GM23338 (cell line): ENCODE measurements at regions not wholly inside any gene's neighbourhood (a gene's known extent, or its start where the extent isn't known, plus 50 kb on each side); places are given as distances from the start of the nearest gene placed in this dataset.

Experiments
- ATAC-seq: fragments of 200-7000 bp; cut with Tn5 transposase; 3 replicates; pipeline ENCODE4 v1.9.1; 2020
- DNase-seq: peaks from one replicate; pipeline ENCODE4 v3.0.0-alpha.2; 2015; ENCODE audit warnings: low spot score
- H2AFZ ChIP-seq: fragments of 200-600 bp; sonication (generic); 2 replicates; pipeline ENCODE4 v1.8.0; 2016; ENCODE audit warnings: antibody characterized with exemption, mild to moderate bottlenecking, moderate library complexity
- H3F3A ChIP-seq: fragments of 200-600 bp; sonication (generic); replicated peaks from 2 replicates; pipeline ENCODE4 v1.8.0; 2017; ENCODE audit warnings: antibody characterized with exemption, mixed run types, low read depth
- H3K27ac ChIP-seq: fragments of 200-600 bp; sonication (generic); 2 replicates; pipeline ENCODE4 v1.6.1; 2016; ENCODE audit warnings: low read depth
- H3K27me3 ChIP-seq: fragments of 200-600 bp; sonication (generic); 2 replicates; pipeline ENCODE4 v1.8.0; 2016; ENCODE audit warnings: mild to moderate bottlenecking, mixed run types, moderate library complexity; ENCODE audit not compliant: insufficient read depth
- H3K36me3 ChIP-seq: fragments of 200-600 bp; sonication (generic); 2 replicates; pipeline ENCODE4 v1.8.0; 2016; ENCODE audit warnings: mild to moderate bottlenecking; ENCODE audit not compliant: insufficient read depth
- H3K4me1 ChIP-seq: fragments of 200-600 bp; sonication (generic); 2 replicates; pipeline ENCODE4 v1.8.0; 2016; ENCODE audit warnings: mild to moderate bottlenecking, moderate library complexity; ENCODE audit not compliant: insufficient read depth
- H3K4me2 ChIP-seq: fragments of 200-600 bp; sonication (generic); 2 replicates; pipeline ENCODE4 v1.7.1; 2017; ENCODE audit warnings: mixed run types
- H3K4me3 ChIP-seq: fragments of 200-600 bp; sonication (generic); 2 replicates; pipeline ENCODE4 v1.6.1; 2016; ENCODE audit warnings: mixed run types
- H3K79me2 ChIP-seq: fragments of 200-600 bp; sonication (generic); replicated peaks from 2 replicates; pipeline ENCODE4 v1.8.0; 2017; ENCODE audit warnings: mild to moderate bottlenecking; ENCODE audit not compliant: insufficient read depth
- H3K9me2 ChIP-seq: fragments of 200-600 bp; sonication (generic); 2 replicates; pipeline ENCODE4 v1.8.0; 2017; ENCODE audit not compliant: insufficient read depth
- H4K20me1 ChIP-seq: fragments of 200-600 bp; sonication (generic); replicated peaks from 2 replicates; pipeline ENCODE4 v1.8.0; 2017; ENCODE audit warnings: mild to moderate bottlenecking; ENCODE audit not compliant: insufficient read depth
- H3K27ac Mint-ChIP-seq: 2 replicates; pipeline ENCODE4 v1.8.0; 2020; ENCODE audit warnings: inconsistent platforms, mild to moderate bottlenecking, moderate library complexity, mixed read lengths
- H3K27me3 Mint-ChIP-seq: 3 replicates; pipeline ENCODE4 v1.8.0; 2022; ENCODE audit warnings: low read depth, mild to moderate bottlenecking, moderate library complexity, mixed read lengths, inconsistent platforms; ENCODE audit not compliant: insufficient read depth, poor library complexity
- H3K36me3 Mint-ChIP-seq: 3 replicates; pipeline ENCODE4 v1.8.0; 2021; ENCODE audit warnings: low read depth, mild to moderate bottlenecking, inconsistent platforms, moderate library complexity, mixed read lengths
- H3K4me1 Mint-ChIP-seq: 3 replicates; pipeline ENCODE4 v1.8.0; 2020; ENCODE audit warnings: mild to moderate bottlenecking, inconsistent platforms, mixed read lengths
- H3K4me3 Mint-ChIP-seq: 3 replicates; pipeline ENCODE4 v1.8.0; 2021; ENCODE audit warnings: moderate library complexity, mild to moderate bottlenecking, inconsistent platforms, mixed read lengths
- H3K9me3 Mint-ChIP-seq: 3 replicates; pipeline ENCODE4 v1.8.0; 2020; ENCODE audit warnings: moderate library complexity, mild to moderate bottlenecking, inconsistent platforms, mixed read lengths
- CREB1 ChIP-seq: fragments of 250-450 bp; sonication (Bioruptor Pico); IDR thresholded peaks from 2 replicates; pipeline ENCODE4 v1.5.0; 2020; ENCODE audit warnings: low read depth, mild to moderate bottlenecking, moderate library complexity
- CTCF ChIP-seq, 2 experiments: fragments of 200-600 bp in 1 of 2; sonication (generic) in 1 of 2; conservative IDR thresholded peaks; 2 replicates each; pipeline versions ENCODE4 v1.5.1 to v1.6.1; 2016 to 2017; ENCODE audit warnings: antibody characterized with exemption in 2 of 2, low read depth in 2 of 2, mild to moderate bottlenecking in 2 of 2, moderate library complexity in 1 of 2
- EZH2phosphoT487 ChIP-seq: fragments of 200-600 bp; sonication (generic); IDR thresholded peaks from one replicate; pipeline ENCODE4 v1.8.1; 2018; ENCODE audit warnings: antibody characterized with exemption; ENCODE audit not compliant: unreplicated experiment
- NANOG ChIP-seq: IDR thresholded peaks from 2 replicates; pipeline ENCODE4 v1.6.1; 2016; ENCODE audit warnings: antibody characterized with exemption, borderline replicate concordance
- REST ChIP-seq: IDR thresholded peaks from one replicate; pipeline ENCODE4 v1.6.1; 2018; ENCODE audit warnings: antibody characterized with exemption; ENCODE audit not compliant: unreplicated experiment
- STAT1 ChIP-seq: IDR thresholded peaks from one replicate; pipeline ENCODE4 v1.6.1; 2016; ENCODE audit warnings: antibody characterized with exemption; ENCODE audit not compliant: unreplicated experiment
- ZNF331 ChIP-seq: fragments of 250-450 bp; sonication (Bioruptor Pico); IDR thresholded peaks from 2 replicates; pipeline ENCODE4 v1.5.0; 2020; ENCODE audit warnings: low read depth, mild to moderate bottlenecking, moderate library complexity

GRCh38 chrX:11952176-11952720 is 186.0 kb upstream of the FRMPD4 start (continued):
- TF ChIP-seq REST (no peak), ZNF331 (CRISPR knock-in tag) (no peak)

- Histone ChIP-seq H2AFZ (no peak overlapping the region), H3K4me2 (no peak overlapping the region), H3K27me3 (no peaks in the 10 kb centered on the region), H3K9me2 (no peaks in the 10 kb centered on the region), H3K4me3 (no peak overlapping the region), H4K20me1 (no peaks in the 10 kb centered on the region), H3K79me2 (no peaks in the 10 kb centered on the region), H3F3A (no peaks in the 10 kb centered on the region), H3K36me3 (no peaks in the 10 kb centered on the region), H3K4me1 (peaks cover 5% of the 10 kb centered on the region; the same call in 1 of the 2 replicates), H3K27ac (no peak overlapping the region)
- no peak overlapping the region for H3K27ac Mint-ChIP-seq
- no peak overlapping the region for H3K4me3 Mint-ChIP-seq
- H3K36me3 Mint-ChIP-seq, result no peaks in the 10 kb centered on the region
- H3K27me3 Mint-ChIP-seq, result no peaks in the 10 kb centered on the region
- no peak for TF ChIP-seq CTCF (conservative IDR thresholded peaks at IDR 0.05; ENCODE audit: low read depth in 2 of 2)
- TF ChIP-seq STAT1, result no peak
- H3K9me3 Mint-ChIP-seq, result no peaks in the 10 kb centered on the region
- DNase-seq, result no peak
- H3K4me1 Mint-ChIP-seq, result peaks cover 7% of the 10 kb centered on the region; the same call in 2 of the 3 replicates
- ATAC-seq, result no peak
Observed at GRCh38 chrX:11953615-11954014, 184.7 kb upstream of the FRMPD4 start.

- H3K9me2 ChIP-seq, result no peaks in the 10 kb centered on the region
- H3K27me3 Mint-ChIP-seq, result no peaks in the 10 kb centered on the region
- no peak for DNase-seq
- peaks cover 5% of the 10 kb centered on the region; the same call in 1 of the 2 replicates for H3K4me1 ChIP-seq
- no peaks in the 10 kb centered on the region for H3K79me2 ChIP-seq
- peaks cover 7% of the 10 kb centered on the region; the same call in 2 of the 3 replicates for H3K4me1 Mint-ChIP-seq
- no peak overlapping the region for H3K4me2 ChIP-seq
- H2AFZ ChIP-seq, result no peak overlapping the region
- no peak overlapping the region for H3K27ac ChIP-seq
- H4K20me1 ChIP-seq, result no peaks in the 10 kb centered on the region
- H3K27ac Mint-ChIP-seq, result no peak overlapping the region
- no peaks in the 10 kb centered on the region for H3K9me3 Mint-ChIP-seq
- H3K4me3 ChIP-seq, result no peak overlapping the region
- no peaks in the 10 kb centered on the region for H3K27me3 ChIP-seq
- ATAC-seq, result no peak
- H3K36me3 Mint-ChIP-seq, result no peaks in the 10 kb centered on the region; the same call in 2 of the 3 replicates
- no peak overlapping the region for H3K4me3 Mint-ChIP-seq
- H3K36me3 ChIP-seq, result no peaks in the 10 kb centered on the region
- H3F3A ChIP-seq, result no peaks in the 10 kb centered on the region
- TF ChIP-seq STAT1 (no peak), EZH2phosphoT487 (no peak), CTCF (conservative IDR thresholded peaks at IDR 0.05; ENCODE audit: low read depth in 2 of 2) (no peak), NANOG (no peak), CREB1 (CRISPR knock-in tag) (no peak)
Observed at GRCh38 chrX:11954176-11954575, 184.1 kb upstream of the FRMPD4 start.
